ENCODE measurements at regions not wholly inside any gene's neighbourhood (a gene's known extent, or its start where the extent isn't known, plus 50 kb on each side); places are given as distances from the start of the nearest gene placed in this dataset.

DNA sequence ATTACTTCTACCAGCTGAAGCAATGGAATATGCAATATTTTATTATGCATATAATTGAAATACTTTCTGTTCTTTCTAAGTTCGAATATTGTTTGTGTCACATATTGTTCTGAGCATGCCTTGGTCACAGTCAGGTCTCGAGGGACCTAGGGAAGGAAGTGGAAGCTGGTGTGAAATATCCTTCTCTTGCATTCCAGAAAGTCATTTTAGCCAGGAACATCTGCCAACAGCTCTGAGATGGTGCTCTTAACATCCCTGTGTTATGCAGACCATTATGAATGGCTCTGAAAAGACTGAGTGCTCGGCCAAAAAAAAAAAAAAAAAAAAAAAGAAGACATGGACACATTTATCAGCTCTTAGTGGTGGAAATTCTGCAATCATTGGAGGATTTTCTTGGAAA, 132.7 kb upstream of the JAG1 start:
- Mint-ChIP-seq H3K27ac (no peak overlapping the region), H3K36me3 (no peaks in the 10 kb centered on the region), H3K27me3 (no peaks in the 10 kb centered on the region), H3K4me3 (no peak overlapping the region), H3K9me3 (no peaks in the 10 kb centered on the region), H3K4me1 (no peaks in the 10 kb centered on the region)
- CTCF ChIA-PET, result no interaction called here
- DNase-seq, result no peak

GRCh38 chr20:10807013-10807412, 133.2 kb upstream of the JAG1 start:
- DNase-seq, result no peak
- Mint-ChIP-seq H3K9me3 (no peaks in the 10 kb centered on the region), H3K27me3 (no peaks in the 10 kb centered on the region), H3K36me3 (no peaks in the 10 kb centered on the region), H3K27ac (no peak overlapping the region), H3K4me3 (no peak overlapping the region), H3K4me1 (no peaks in the 10 kb centered on the region)
- CTCF ChIA-PET, result interaction anchor here (0.7 kb wide), 1 partner anchor 9 kb away, joined by 3 read pairs; no protein-coding TSS in a partner anchor

DNA sequence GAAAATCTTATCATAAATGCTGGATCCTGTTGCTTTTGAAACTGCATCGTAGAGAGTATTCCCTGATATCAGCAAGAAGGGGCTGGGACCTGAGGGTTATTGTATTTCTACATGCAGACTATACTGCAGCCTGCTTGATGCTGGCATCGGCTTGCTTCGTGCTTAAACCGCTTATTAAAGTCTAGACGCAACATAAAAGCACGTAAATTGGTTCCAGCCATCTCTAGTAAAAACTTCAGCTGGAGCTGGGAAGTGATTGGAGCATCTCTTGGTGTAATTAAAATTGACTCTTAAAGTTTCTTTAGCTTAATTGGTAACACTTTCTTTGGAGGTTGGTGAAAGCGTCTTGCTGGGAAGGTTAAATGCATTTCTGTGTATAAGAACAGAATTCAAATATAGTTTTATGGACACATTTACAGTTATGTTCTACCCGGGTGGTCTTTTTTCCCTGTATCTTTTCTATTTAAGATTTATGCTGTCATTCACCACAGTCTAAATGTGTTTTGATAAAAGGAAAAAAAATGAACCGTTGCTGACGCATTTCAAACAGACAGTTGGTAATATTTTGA, 139.0 kb upstream of the JAG1 start:
- Mint-ChIP-seq H3K27ac (no peak overlapping the region), H3K4me3 (no peak overlapping the region), H3K9me3 (no peaks in the 10 kb centered on the region), H3K27me3 (no peaks in the 10 kb centered on the region), H3K36me3 (no peaks in the 10 kb centered on the region), H3K4me1 (no peaks in the 10 kb centered on the region)
- CTCF ChIA-PET, result no interaction called here
- DNase-seq, result no peak

DNA sequence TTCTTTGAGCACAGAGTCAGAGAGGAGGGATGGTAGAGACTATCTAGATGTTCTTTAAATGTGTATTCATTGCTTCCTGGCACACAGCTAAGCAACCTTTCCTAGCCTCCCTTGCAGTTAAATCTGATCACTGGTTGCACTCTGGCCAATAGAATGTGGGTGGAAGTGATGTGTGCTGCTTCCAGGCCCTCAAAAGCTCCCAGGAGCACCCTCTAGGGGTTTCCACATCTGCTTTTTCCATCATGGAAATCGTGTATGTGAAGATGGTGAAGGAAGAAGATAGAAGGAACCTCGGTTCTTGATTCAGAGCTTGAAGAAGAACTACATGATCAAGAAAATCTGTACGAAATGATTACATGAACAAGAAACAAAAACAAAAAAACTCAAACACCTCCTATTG, 149.8 kb upstream of the JAG1 start:
- H3K36me3 Mint-ChIP-seq, result no peaks in the 10 kb centered on the region
- no peak overlapping the region for H3K4me3 Mint-ChIP-seq
- no peaks in the 10 kb centered on the region for H3K4me1 Mint-ChIP-seq
- no peaks in the 10 kb centered on the region for H3K27me3 Mint-ChIP-seq
- no peak overlapping the region for H3K27ac Mint-ChIP-seq
- peaks cover 1% of the 10 kb centered on the region for H3K9me3 Mint-ChIP-seq
- CTCF ChIA-PET, result no interaction called here
- DNase-seq, result no peak

DNA sequence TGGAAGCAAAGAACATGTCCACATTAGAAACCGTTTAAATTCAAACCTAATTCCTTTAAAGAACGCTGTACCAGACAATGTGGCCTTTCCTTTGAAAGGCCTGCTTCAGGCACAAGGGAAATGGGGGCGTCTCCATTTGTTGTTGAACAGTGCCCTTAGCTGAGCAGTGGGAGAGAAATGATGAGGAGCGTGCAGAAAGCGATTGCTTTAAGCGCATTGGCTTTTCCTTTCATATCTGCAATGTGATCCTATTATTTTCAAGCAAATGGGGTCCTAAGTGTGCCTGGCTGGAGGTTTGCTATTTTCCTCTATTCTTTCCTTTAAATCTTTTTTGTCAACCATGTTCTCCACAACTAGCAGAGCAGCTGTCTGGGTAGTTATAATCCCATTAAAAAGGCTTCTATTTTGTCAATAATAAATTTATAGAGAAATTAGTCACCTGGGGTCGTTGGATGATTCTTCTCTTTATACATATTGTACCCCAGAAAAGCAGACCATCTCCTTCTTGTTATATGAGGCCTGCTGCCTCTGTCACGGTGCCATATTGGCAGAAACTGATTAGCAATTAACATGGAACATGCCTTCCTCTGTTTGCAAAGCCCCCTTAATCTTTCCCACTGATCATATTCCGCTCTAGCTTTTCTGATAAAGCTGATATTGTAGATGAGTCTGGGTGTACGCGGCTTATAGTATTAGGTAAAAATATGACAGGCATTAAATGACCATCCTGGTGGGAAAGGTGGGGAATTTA, 151.1 kb upstream of the JAG1 start:
- DNase-seq, result no peak
- H3K9me3 Mint-ChIP-seq, result peaks cover 1% of the 10 kb centered on the region
- H3K36me3 Mint-ChIP-seq, result no peaks in the 10 kb centered on the region
- no peak overlapping the region for H3K27ac Mint-ChIP-seq
- H3K4me1 Mint-ChIP-seq, result no peaks in the 10 kb centered on the region
- CTCF ChIA-PET, result no interaction called here
- no peaks in the 10 kb centered on the region for H3K27me3 Mint-ChIP-seq
- H3K4me3 Mint-ChIP-seq, result no peak overlapping the region

DNA sequence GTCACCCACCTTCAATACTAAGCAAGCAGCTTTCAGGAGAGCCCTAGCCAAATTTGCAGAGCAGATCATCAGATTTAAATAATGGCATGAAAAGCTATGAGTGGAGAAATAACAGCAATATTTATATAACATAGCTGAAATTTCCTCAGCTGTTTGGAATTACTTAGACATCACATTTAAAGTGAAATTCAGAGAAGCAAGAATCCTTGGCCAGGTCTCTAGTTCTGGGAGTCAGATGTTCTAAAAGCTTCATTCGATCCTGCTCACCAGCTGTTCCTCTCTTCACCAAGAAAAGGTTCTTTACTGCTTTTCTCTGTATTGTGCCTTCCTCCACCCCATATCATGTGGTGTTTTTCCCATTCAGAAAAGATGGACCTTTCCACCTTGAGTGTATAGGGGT, 152.3 kb upstream of the JAG1 start:
- no peak for DNase-seq
- H3K4me3 Mint-ChIP-seq, result no peak overlapping the region
- no peaks in the 10 kb centered on the region for H3K36me3 Mint-ChIP-seq
- no peak overlapping the region for H3K27ac Mint-ChIP-seq
- no peaks in the 10 kb centered on the region for H3K4me1 Mint-ChIP-seq
- no peaks in the 10 kb centered on the region for H3K27me3 Mint-ChIP-seq
- CTCF ChIA-PET, result no interaction called here
- H3K9me3 Mint-ChIP-seq, result peaks cover 1% of the 10 kb centered on the region

DNA sequence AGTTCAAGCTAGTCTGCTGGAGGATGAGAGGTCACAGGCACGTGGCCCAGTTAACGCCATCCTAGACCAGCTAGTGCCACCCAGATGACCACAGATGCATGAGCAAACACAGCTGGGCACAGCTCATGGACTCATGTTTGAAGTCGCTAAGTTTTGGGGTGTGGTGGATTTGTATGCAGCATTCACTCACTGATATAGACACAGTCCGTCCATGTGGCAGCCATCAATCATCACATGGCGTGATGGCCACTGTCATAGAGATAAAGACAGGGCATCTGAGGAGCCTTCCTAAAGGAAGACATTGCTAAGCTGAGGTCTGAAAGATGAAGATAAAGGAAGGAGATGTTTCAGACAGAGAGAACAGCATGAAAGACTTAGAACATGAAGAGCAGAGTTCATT, 154.4 kb upstream of the JAG1 start:
- Mint-ChIP-seq H3K27ac (no peak overlapping the region), H3K4me3 (no peak overlapping the region), H3K9me3 (no peaks in the 10 kb centered on the region), H3K27me3 (no peaks in the 10 kb centered on the region), H3K36me3 (no peaks in the 10 kb centered on the region), H3K4me1 (no peaks in the 10 kb centered on the region)
- CTCF ChIA-PET, result interaction anchor here (0.6 kb wide), 1 partner anchor 348 kb away, joined by 3 read pairs; no protein-coding TSS in a partner anchor
- DNase-seq, result no peak

GRCh38 chr20:10832141-10832540, 158.3 kb upstream of the JAG1 start:
- no peaks in the 10 kb centered on the region for H3K9me3 Mint-ChIP-seq
- DNase-seq, result no peak
- CTCF ChIA-PET, result no interaction called here
- no peaks in the 10 kb centered on the region for H3K36me3 Mint-ChIP-seq
- no peak overlapping the region for H3K4me3 Mint-ChIP-seq
- H3K4me1 Mint-ChIP-seq, result no peaks in the 10 kb centered on the region
- no peaks in the 10 kb centered on the region for H3K27me3 Mint-ChIP-seq
- no peak overlapping the region for H3K27ac Mint-ChIP-seq

GRCh38 chr20:10837901-10838300, 164.1 kb upstream of the JAG1 start:
- no peaks in the 10 kb centered on the region for H3K36me3 Mint-ChIP-seq
- no peak for DNase-seq
- peaks cover 8% of the 10 kb centered on the region for H3K9me3 Mint-ChIP-seq
- H3K27me3 Mint-ChIP-seq, result no peaks in the 10 kb centered on the region
- no peak overlapping the region for H3K27ac Mint-ChIP-seq
- no peak overlapping the region for H3K4me3 Mint-ChIP-seq
- H3K4me1 Mint-ChIP-seq, result no peaks in the 10 kb centered on the region
- CTCF ChIA-PET, result no interaction called here

GRCh38 chr20:10842116-10842515, 168.3 kb upstream of the JAG1 start:
- CTCF ChIA-PET, result no interaction called here
- Mint-ChIP-seq H3K27ac (no peak overlapping the region), H3K9me3 (peaks cover 12% of the 10 kb centered on the region), H3K4me1 (no peaks in the 10 kb centered on the region), H3K36me3 (no peaks in the 10 kb centered on the region), H3K4me3 (no peak overlapping the region), H3K27me3 (no peaks in the 10 kb centered on the region)
- DNase-seq, result no peak

DNA sequence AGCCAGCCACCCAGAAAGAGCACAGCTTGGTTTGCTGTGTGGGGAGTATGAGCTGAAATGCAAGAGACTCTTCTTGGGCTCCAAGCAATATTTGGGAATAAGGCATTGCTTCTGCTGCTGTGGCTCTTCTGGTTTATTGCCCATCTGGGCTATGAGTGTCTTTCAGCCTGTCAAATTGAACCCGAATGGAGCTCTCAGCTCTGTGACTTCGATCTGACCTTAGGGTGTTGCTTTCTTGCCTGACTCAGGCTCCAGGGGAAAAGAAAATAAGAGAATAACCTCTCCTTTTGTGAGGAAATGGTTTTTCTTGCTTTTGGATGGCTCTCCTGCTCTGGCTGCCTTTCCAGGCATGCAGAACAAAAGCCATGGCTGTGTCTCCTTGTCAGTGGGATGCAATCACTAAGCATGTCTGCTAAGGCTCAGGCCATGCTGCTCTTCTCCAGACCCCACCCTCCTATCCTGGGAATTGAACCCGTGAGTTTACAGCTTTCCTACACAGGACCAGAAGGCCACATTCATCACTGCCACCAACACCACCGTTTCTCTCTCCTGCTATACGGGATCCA, 169.4 kb upstream of the JAG1 start:
- no peaks in the 10 kb centered on the region for H3K4me1 Mint-ChIP-seq
- no peaks in the 10 kb centered on the region for H3K36me3 Mint-ChIP-seq
- no peak for DNase-seq
- H3K27ac Mint-ChIP-seq, result no peak overlapping the region
- CTCF ChIA-PET, result no interaction called here
- H3K4me3 Mint-ChIP-seq, result no peak overlapping the region
- H3K9me3 Mint-ChIP-seq, result peaks cover 12% of the 10 kb centered on the region
- H3K27me3 Mint-ChIP-seq, result no peaks in the 10 kb centered on the region

DNA sequence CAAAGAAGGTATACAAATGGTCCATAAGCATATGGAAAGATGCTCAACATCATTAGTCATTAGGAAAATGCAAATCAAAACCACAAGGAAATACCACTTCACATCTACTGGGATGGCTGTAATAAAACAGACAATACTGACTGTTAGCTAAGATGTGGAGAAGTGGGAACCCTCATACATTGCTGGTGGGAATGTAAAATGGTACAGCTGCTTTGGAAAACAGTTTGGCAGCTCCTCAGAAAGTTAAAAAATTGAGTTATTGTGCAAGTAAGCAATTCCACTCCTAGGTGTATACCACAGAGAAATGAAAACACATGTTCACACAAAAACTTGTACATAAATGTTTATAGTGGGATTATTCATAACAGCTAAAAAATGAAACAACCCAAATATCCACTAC, 173.0 kb upstream of the JAG1 start:
- no peaks in the 10 kb centered on the region for H3K36me3 Mint-ChIP-seq
- H3K27ac Mint-ChIP-seq, result no peak overlapping the region
- H3K27me3 Mint-ChIP-seq, result no peaks in the 10 kb centered on the region
- H3K9me3 Mint-ChIP-seq, result peaks cover 11% of the 10 kb centered on the region
- H3K4me1 Mint-ChIP-seq, result no peaks in the 10 kb centered on the region
- DNase-seq, result no peak
- CTCF ChIA-PET, result no interaction called here
- no peak overlapping the region for H3K4me3 Mint-ChIP-seq

DNA sequence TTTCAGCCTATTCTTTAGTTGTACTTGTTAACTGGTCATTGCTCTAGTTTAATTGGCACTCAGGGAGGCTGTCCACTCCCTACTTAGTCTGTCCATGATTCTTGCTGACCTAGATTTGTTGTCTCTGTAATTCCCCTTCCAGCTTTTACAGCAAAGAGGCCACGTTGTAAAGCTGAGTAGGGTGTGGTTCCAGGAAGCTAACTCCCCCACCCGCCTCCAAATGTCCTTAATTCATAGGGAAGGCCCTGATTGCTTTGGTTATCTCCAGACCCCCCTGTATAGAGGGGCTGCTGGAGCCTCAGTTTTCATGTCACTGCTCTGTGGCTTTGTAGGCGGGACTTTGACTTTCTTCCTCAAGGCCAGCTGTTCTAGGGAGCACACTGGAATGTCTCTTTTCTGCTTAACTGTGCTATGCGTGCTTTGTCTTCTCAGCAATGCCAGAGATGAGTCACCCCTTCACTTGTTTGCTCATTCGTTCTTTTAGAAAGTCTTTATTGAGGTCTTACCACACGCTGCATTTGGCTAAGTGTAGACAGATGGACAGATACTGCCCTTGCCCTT, 175.1 kb upstream of the JAG1 start:
- no peak overlapping the region for H3K4me3 Mint-ChIP-seq
- no peaks in the 10 kb centered on the region for H3K4me1 Mint-ChIP-seq
- CTCF ChIA-PET, result no interaction called here
- peaks cover 5% of the 10 kb centered on the region for H3K9me3 Mint-ChIP-seq
- DNase-seq, result no peak
- no peak overlapping the region for H3K27ac Mint-ChIP-seq
- H3K36me3 Mint-ChIP-seq, result no peaks in the 10 kb centered on the region
- no peaks in the 10 kb centered on the region for H3K27me3 Mint-ChIP-seq

GRCh38 chr20:10853176-10853575, 179.4 kb upstream of the JAG1 start:
- peaks cover 4% of the 10 kb centered on the region for H3K9me3 Mint-ChIP-seq
- H3K4me3 Mint-ChIP-seq, result no peak overlapping the region
- no peaks in the 10 kb centered on the region for H3K4me1 Mint-ChIP-seq
- no peaks in the 10 kb centered on the region for H3K36me3 Mint-ChIP-seq
- H3K27me3 Mint-ChIP-seq, result no peaks in the 10 kb centered on the region
- CTCF ChIA-PET, result interaction anchor here (0.5 kb wide), 1 partner anchor 23 kb away, joined by 3 read pairs; no protein-coding TSS in a partner anchor
- H3K27ac Mint-ChIP-seq, result no peak overlapping the region
- no peak for DNase-seq

DNA sequence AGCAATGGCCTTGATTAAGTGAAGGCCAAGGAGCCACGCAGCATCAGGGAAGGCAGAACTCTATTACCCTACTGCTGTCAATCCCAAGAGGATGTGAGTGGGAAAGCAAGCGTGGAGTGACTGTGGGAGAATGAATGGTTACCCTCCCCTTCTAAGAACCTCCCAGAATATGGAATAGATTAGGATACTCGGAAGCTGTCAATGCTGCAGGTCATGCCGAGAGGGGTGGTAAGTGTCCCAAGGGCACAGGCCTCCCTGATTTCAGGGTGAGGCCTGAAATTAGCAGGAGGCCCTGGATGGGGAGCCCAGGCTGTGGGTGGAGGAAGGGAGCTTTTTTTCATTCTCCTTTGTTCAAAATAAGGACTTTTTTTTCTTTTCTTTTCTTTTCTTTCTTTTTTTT, 179.9 kb upstream of the JAG1 start:
- CTCF ChIA-PET, result interaction anchor here (0.5 kb wide), 1 partner anchor 23 kb away, joined by 3 read pairs; no protein-coding TSS in a partner anchor
- peaks cover 4% of the 10 kb centered on the region for H3K9me3 Mint-ChIP-seq
- DNase-seq, result no peak
- H3K27ac Mint-ChIP-seq, result no peak overlapping the region
- no peaks in the 10 kb centered on the region for H3K27me3 Mint-ChIP-seq
- no peak overlapping the region for H3K4me3 Mint-ChIP-seq
- H3K4me1 Mint-ChIP-seq, result no peaks in the 10 kb centered on the region
- H3K36me3 Mint-ChIP-seq, result no peaks in the 10 kb centered on the region
